IPS-20b (cell line): ENCODE measurements at regions not wholly inside any gene's neighbourhood (a gene's known extent, or its start where the extent isn't known, plus 50 kb on each side); places are given as distances from the start of the nearest gene placed in this dataset.
A peak's percentile ranks its signal among the peaks of the same experiment; 100 is the strongest.
"Not testable (repeated sequence)": the region's sequence is repeated elsewhere in the genome, so short reads cannot be mapped to it uniquely, and the experiment has no call there.

Experiments
- H3K27ac ChIP-seq: one replicate; pipeline ENCODE4 v1.5.1; 2013; ENCODE audit warnings: low read length
- H3K27me3 ChIP-seq: 2 replicates; pipeline ENCODE4 v1.6.1; 2013; ENCODE audit warnings: mild to moderate bottlenecking, low read length, inconsistent platforms; ENCODE audit not compliant: insufficient read depth
- H3K36me3 ChIP-seq: 2 replicates; pipeline ENCODE4 v1.6.1; 2013; ENCODE audit warnings: low read depth, mild to moderate bottlenecking, inconsistent platforms, low read length, moderate library complexity; ENCODE audit not compliant: insufficient read depth
- H3K4me1 ChIP-seq: 2 replicates; pipeline ENCODE4 v1.6.1; 2013; ENCODE audit warnings: mild to moderate bottlenecking, control low read depth, inconsistent platforms, low read length, moderate library complexity; ENCODE audit not compliant: insufficient read depth
- H3K4me3 ChIP-seq: 2 replicates; pipeline ENCODE4 v1.5.1; 2013; ENCODE audit warnings: mild to moderate bottlenecking, low read length, inconsistent platforms
- H3K9ac ChIP-seq: 2 replicates; pipeline ENCODE4 v1.6.1; 2013; ENCODE audit warnings: low read depth, mild to moderate bottlenecking, inconsistent platforms, low read length, moderate library complexity
- H3K9me3 ChIP-seq: 2 replicates; pipeline ENCODE4 v1.6.1; 2013; ENCODE audit warnings: mild to moderate bottlenecking, low read depth, low read length, inconsistent platforms; ENCODE audit not compliant: insufficient read depth

DNA sequence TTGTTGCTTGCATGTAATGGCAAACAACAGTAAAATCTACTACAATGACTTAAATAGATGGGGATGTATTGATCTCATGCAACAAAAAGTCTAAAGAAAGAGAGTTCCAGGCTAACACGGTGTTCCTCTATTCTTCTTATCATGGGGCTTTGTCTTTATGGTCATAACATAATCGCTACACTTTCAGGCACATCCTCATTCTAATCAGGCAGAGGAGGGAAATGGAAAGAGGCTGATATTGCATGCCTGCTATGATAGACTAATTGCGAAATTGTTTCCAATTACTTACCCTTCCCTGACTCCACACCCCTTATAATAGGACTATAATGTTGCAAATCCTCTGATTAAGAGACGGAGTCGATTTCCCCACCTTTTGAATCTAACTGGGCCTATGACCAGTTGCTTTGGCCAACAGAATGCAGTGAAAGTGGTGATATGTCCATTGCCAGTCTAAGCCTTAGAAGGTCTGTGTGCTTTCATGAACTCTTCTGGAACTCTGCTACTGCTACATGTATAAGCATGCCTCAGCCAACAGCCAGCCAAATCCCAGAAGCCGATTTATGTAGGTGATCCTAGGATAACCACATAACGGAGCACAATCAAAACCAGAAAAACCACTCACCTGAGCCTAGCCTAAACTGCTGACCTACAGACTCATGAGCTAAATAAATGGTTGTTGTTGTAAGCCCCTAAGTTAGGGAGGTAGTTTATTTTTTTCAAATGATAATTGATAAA, 180.3 kb upstream of the TACR1 start:
- no peak overlapping the region for H3K9ac ChIP-seq
- H3K27me3 ChIP-seq, result no peaks in the 10 kb centered on the region
- no peaks in the 10 kb centered on the region for H3K36me3 ChIP-seq
- no peak overlapping the region for H3K4me3 ChIP-seq
- H3K9me3 ChIP-seq, result no peaks in the 10 kb centered on the region
- H3K4me1 ChIP-seq, result no peaks in the 10 kb centered on the region
- H3K27ac ChIP-seq, result no peak overlapping the region

- Histone ChIP-seq H3K9me3 (peaks cover 8% of the 10 kb centered on the region; the same call in 1 of the 2 replicates), H3K4me3 (no peak overlapping the region), H3K27ac (no peak overlapping the region), H3K4me1 (no peaks in the 10 kb centered on the region), H3K27me3 (no peaks in the 10 kb centered on the region), H3K36me3 (no peaks in the 10 kb centered on the region), H3K9ac (no peak overlapping the region)
These were observed 176.6 kb upstream of the TACR1 start for GRCh38 chr2:75375646-75376582.

GRCh38 chr2:75374414-75374957, 175.2 kb upstream of the TACR1 start:
- H3K4me1 ChIP-seq, H3K4me3 ChIP-seq, H3K9ac ChIP-seq, H3K36me3 ChIP-seq, H3K27me3 ChIP-seq, H3K9me3 ChIP-seq, H3K27ac ChIP-seq: not testable (repeated sequence)

DNA sequence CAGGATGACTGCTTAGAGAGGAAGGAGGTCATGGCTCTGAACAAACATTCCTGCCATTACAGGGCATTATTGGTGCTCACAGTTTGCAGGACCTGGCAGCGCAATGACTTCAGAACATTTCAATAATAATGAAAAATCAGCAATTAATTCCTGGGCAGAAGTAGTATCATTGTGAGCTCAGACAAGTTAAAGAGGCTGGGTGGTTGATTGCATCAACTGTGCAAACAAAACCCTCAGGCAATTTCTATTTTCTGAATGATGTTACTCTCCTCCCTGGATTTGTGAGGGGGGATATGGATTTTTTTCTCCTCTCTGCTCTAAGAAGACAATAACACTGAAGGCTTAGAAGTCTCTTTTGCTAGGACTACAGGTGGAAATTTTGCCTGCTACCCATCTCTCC, 168.1 kb upstream of the TACR1 start:
- H3K36me3 ChIP-seq, result no peaks in the 10 kb centered on the region
- H3K27ac ChIP-seq, result no peak overlapping the region
- no peak overlapping the region for H3K4me3 ChIP-seq
- no peaks in the 10 kb centered on the region for H3K9me3 ChIP-seq
- H3K9ac ChIP-seq, result no peak overlapping the region
- no peaks in the 10 kb centered on the region for H3K4me1 ChIP-seq
- no peaks in the 10 kb centered on the region for H3K27me3 ChIP-seq

- Histone ChIP-seq H3K36me3 (no peaks in the 10 kb centered on the region), H3K4me3 (no peak overlapping the region), H3K9me3 (no peaks in the 10 kb centered on the region), H3K4me1 (no peaks in the 10 kb centered on the region), H3K9ac (no peak overlapping the region), H3K27me3 (no peaks in the 10 kb centered on the region), H3K27ac (no peak overlapping the region)
These were observed 162.2 kb upstream of the TACR1 start for GRCh38 chr2:75361486-75361885.

GRCh38 chr2:75360945-75361344, 161.6 kb upstream of the TACR1 start:
- Histone ChIP-seq H3K9ac (no peak overlapping the region), H3K36me3 (no peaks in the 10 kb centered on the region)

DNA sequence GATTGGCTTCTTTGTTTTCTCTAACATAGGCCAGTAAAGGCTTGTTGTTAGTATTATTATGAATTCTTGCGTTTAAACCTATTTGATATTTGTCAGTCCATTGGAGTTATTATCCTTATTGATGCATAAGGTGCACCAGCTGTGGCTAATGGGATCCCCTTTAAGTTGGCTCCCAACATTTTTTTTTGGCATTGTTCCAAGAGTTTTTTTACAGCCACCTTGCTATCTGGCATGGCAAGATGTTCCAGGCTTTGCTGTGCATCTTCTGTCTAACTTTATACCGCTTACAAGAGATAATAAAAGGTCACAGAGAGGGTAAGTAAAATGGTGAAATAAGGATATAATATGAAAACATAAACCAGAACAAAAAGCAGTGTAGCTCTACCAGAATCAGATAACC, 157.5 kb upstream of the TACR1 start:
- Histone ChIP-seq H3K27me3 (no peaks in the 10 kb centered on the region), H3K9me3 (no peaks in the 10 kb centered on the region), H3K27ac (no peak overlapping the region), H3K36me3 (no peaks in the 10 kb centered on the region), H3K9ac (no peak overlapping the region), H3K4me3 (no peak overlapping the region), H3K4me1 (0 out of 2 replicates have a peak, but pooled peaks cover 4% of the 10 kb centered on the region)

More at GRCh38 chr2:75360945-75361344, 161.6 kb upstream of the TACR1 start:
- Histone ChIP-seq H3K4me1 (no peaks in the 10 kb centered on the region), H3K27me3 (no peaks in the 10 kb centered on the region), H3K9me3 (no peaks in the 10 kb centered on the region), H3K27ac (no peak overlapping the region), H3K4me3 (no peak overlapping the region)

DNA sequence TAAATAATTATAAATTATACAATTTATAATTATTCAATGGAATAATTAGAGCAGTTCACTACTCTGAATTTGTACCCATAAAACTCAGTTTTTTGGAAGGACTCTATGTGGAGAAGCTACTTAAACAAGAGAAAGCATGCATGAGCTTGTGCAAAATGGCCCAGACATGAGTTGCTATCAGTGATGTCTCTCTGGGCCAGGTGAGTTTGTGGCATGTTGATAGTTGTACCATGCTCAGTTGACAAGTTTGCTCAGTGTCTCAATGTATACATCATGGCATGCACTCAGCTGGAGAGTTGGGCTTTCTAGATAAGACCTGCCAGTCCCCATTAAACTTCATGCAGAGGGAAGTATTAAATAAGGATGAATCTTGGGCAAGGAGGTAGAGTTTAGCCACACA, 153.8 kb upstream of the TACR1 start:
- Histone ChIP-seq H3K36me3 (no peaks in the 10 kb centered on the region), H3K27ac (no peak overlapping the region), H3K9ac (no peak overlapping the region), H3K4me3 (no peak overlapping the region), H3K27me3 (no peaks in the 10 kb centered on the region), H3K4me1 (0 out of 2 replicates have a peak, but pooled peaks cover 4% of the 10 kb centered on the region), H3K9me3 (0 out of 2 replicates have a peak, but pooled peaks cover 6% of the 10 kb centered on the region)

GRCh38 chr2:75348307-75348706, 149.0 kb upstream of the TACR1 start:
- Histone ChIP-seq H3K36me3 (no peaks in the 10 kb centered on the region), H3K27me3 (no peaks in the 10 kb centered on the region), H3K9ac (no peak overlapping the region), H3K9me3 (0 out of 2 replicates have a peak, but pooled peaks cover 6% of the 10 kb centered on the region), H3K4me1 (peaks cover 17% of the 10 kb centered on the region; the same call in 1 of the 2 replicates), H3K4me3 (no peak overlapping the region), H3K27ac (no peak overlapping the region)

DNA sequence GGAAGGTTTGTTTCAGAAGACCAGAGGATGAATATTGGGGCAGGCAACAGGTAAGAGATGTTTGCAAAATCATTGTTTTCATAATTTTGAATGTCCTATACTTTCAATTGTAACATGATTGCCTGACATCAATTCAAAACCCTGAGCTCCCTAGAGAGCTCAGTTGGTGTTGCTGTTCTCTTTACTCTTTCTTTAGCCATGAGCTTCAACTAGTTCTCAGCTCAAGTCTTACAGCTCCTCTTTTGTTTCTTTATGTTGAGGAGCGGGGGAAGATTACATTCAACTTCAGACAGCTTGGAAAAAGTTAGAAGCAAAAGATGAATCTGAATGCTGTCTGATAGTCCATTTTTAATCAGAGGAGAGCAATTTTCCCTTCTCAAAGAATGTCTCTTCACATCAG, 144.8 kb upstream of the TACR1 start:
- Histone ChIP-seq H3K27ac (no peak overlapping the region), H3K36me3 (no peaks in the 10 kb centered on the region), H3K9me3 (no peaks in the 10 kb centered on the region), H3K4me3 (peak overlapping the region; percentile 20; the same call in 1 of the 2 replicates), H3K4me1 (peaks cover 21% of the 10 kb centered on the region; the same call in 1 of the 2 replicates), H3K27me3 (no peaks in the 10 kb centered on the region), H3K9ac (no peak overlapping the region)

DNA sequence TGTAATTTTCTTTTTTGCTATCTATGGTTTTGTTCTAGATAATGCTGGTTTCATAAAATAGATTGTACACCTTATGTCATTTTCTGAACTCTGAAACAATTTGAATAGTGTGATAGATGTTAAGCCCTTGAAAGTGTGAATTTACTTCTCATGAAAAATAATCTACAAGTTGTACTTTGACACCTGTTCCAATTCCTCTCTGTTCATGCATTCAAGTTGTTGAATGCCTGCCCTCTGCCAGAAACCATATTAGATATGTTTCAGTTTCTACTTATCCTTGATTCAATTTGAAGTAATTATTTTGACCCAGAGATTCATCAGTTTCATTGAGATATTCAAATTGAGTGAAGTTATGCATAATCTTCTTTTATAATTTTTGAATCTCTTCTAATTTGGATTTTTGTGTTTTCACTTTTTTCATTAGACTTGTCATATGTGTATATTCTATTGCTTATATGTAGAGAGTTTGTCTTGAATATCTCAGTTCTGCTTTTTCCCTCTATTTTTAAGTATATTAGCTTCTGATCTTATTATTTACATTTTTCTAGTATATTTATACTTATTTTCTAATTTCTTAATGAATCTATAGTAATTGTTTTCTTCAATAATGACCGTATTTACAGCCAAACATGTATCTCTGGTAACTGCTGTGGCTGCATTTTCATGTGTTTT, 143.3 kb upstream of the TACR1 start:
- no peaks in the 10 kb centered on the region for H3K27me3 ChIP-seq
- no peak overlapping the region for H3K9ac ChIP-seq
- H3K4me3 ChIP-seq, result no peak overlapping the region
- H3K36me3 ChIP-seq, result no peaks in the 10 kb centered on the region
- H3K27ac ChIP-seq, result no peak overlapping the region
- H3K9me3 ChIP-seq, result no peaks in the 10 kb centered on the region
- peaks cover 22% of the 10 kb centered on the region; the same call in 1 of the 2 replicates for H3K4me1 ChIP-seq
